Gastroesophageal sphincter (tissue), 4 donors: ENCODE measurements at regions not wholly inside any gene's neighbourhood (a gene's known extent, or its start where the extent isn't known, plus 50 kb on each side); places are given as distances from the start of the nearest gene placed in this dataset.
A peak's percentile ranks its signal among the peaks of the same experiment; 100 is the strongest.

ENCODE experiments used
- ATAC-seq: fragments of 150-250 bp; one replicate; pipeline ENCODE4 v1.9.1; 2016; ENCODE audit warnings: mild to moderate bottlenecking, moderate library complexity
- H3K27ac ChIP-seq, 4 donors: fragments of 200-600 bp; sonication (generic) in 3 of 4; 1 replicate in 3 of 4; 2 replicates in 1 of 4; pipeline ENCODE4 v1.5.1; 2016 to 2019
- H3K27me3 ChIP-seq: fragments of 200-600 bp; sonication (generic); one replicate; pipeline ENCODE4 v1.5.1; 2019
- H3K36me3 ChIP-seq, 2 donors: fragments of 200-600 bp; sonication (generic); one replicate each; pipeline ENCODE4 v1.5.1; 2019; ENCODE audit warnings: control low read depth in 1 of 2
- H3K4me1 ChIP-seq, 3 donors: fragments of 200-600 bp; sonication (generic); 1 replicate in 2 of 3; 2 replicates in 1 of 3; pipeline ENCODE4 v1.5.1; 2016 to 2019; ENCODE audit warnings: control low read depth in 2 of 3
- H3K4me3 ChIP-seq, 2 donors: fragments of 200-600 bp; sonication (generic); one replicate each; pipeline ENCODE4 v1.5.1; 2019; ENCODE audit warnings: mild to moderate bottlenecking in 1 of 2, moderate library complexity in 1 of 2
- H3K9me3 ChIP-seq, 3 donors: fragments of 200-600 bp; sonication (generic); one replicate each; pipeline ENCODE4 v1.5.1; 2017 to 2019; ENCODE audit warnings: control low read depth in 2 of 3
- CTCF ChIP-seq, 4 experiments: fragments of 200-600 bp in 2 of 4; fragments of 450-650 bp in 2 of 4; sonication (generic) in 1 of 4; IDR thresholded peaks; one replicate each; pipeline ENCODE4 v1.5.1; 2017 to 2019; ENCODE audit warnings: antibody characterized with exemption in 4 of 4, mild to moderate bottlenecking in 2 of 4, moderate library complexity in 2 of 4
- EP300 ChIP-seq: sonication (generic); formaldehyde crosslinking; IDR thresholded peaks from one replicate; pipeline ENCODE4 v1.6.1; 2017; ENCODE audit warnings: antibody characterized with exemption, mild to moderate bottlenecking
- POLR2A ChIP-seq, 2 donors: fragments of 450-650 bp; IDR thresholded peaks; one replicate each; pipeline ENCODE4 v1.6.1; 2017; ENCODE audit warnings: antibody characterized with exemption in 2 of 2, mild to moderate bottlenecking in 2 of 2, moderate library complexity in 1 of 2
- POLR2AphosphoS5 ChIP-seq: sonication (generic); formaldehyde crosslinking; IDR thresholded peaks from one replicate; pipeline ENCODE4 v1.6.1; 2017; ENCODE audit warnings: antibody characterized with exemption
- WGBS, 2 donors: methylation state at CpG; one replicate each; pipeline ENCODE4 v1.1.5; 2018; ENCODE audit warnings: low coverage in 1 of 2; 5-methylcytosine and 5-hydroxymethylcytosine counted together

- Histone ChIP-seq H3K9me3 (no peaks in the 10 kb centered on the region), H3K4me1 (peaks cover 0 to 8% (median 0%) of the 10 kb centered on the region in 3 donors), H3K27ac (no peak overlapping the region), H3K4me3 (no peak overlapping the region), H3K27me3 (no peaks in the 10 kb centered on the region), H3K36me3 (no peaks in the 10 kb centered on the region)
- TF ChIP-seq POLR2AphosphoS5 (no peak), EP300 (no peak), CTCF (IDR thresholded peaks at IDR 0.05) (no peak), POLR2A (IDR thresholded peaks at IDR 0.05) (no peak)
- no peak for ATAC-seq
- 40 to 85% methylated on average over 1 of the region's 1 CpG for WGBS, 2 donors
Measured at GRCh38 chr9:19967216-19967887, 178.5 kb upstream of the SLC24A2 start.

- ATAC-seq: no peak
- H3K27me3 ChIP-seq: no peaks in the 10 kb centered on the region
- peaks cover 0 to 8% (median 0%) of the 10 kb centered on the region in 3 donors for H3K4me1 ChIP-seq
- 64 to 74% methylated on average over 4 of the region's 4 CpGs for WGBS, 2 donors
- TF ChIP-seq EP300 (no peak), CTCF (IDR thresholded peaks at IDR 0.05) (no peak)
- no peak overlapping the region for H3K27ac ChIP-seq
- H3K4me3 ChIP-seq: no peak overlapping the region
- H3K9me3 ChIP-seq: no peaks in the 10 kb centered on the region
- no peaks in the 10 kb centered on the region for H3K36me3 ChIP-seq
Measured at GRCh38 chr9:19965336-19965735, 176.5 kb upstream of the SLC24A2 start.

GRCh38 chr9:19947996-19948395 lies 159.2 kb upstream of the SLC24A2 start:
- TF ChIP-seq POLR2A (IDR thresholded peaks at IDR 0.05) (no peak), CTCF (IDR thresholded peaks at IDR 0.05) (no peak), POLR2AphosphoS5 (no peak), EP300 (no peak)
- no peak overlapping the region for H3K4me3 ChIP-seq
- no peak overlapping the region for H3K27ac ChIP-seq
- peaks cover 0 to 13% (median 0%) of the 10 kb centered on the region in 3 donors for H3K9me3 ChIP-seq
- ATAC-seq: no peak
- H3K4me1 ChIP-seq: no peaks in the 10 kb centered on the region
- H3K27me3 ChIP-seq: no peaks in the 10 kb centered on the region
- H3K36me3 ChIP-seq: no peaks in the 10 kb centered on the region
- 64 to 67% methylated on average over 1 of the region's 1 CpG for WGBS, 2 donors

GRCh38 chr9:19946441-19947109 lies 157.7 kb upstream of the SLC24A2 start:
- Histone ChIP-seq H3K27ac (no peak overlapping the region), H3K36me3 (no peaks in the 10 kb centered on the region), H3K27me3 (no peaks in the 10 kb centered on the region), H3K4me3 (no peak overlapping the region), H3K9me3 (no peaks in the 10 kb centered on the region), H3K4me1 (no peaks in the 10 kb centered on the region)
- WGBS, 2 donors: 40 to 72% methylated on average over 1 to 4 of the region's 4 CpGs
- no peak for ATAC-seq
- TF ChIP-seq POLR2A (IDR thresholded peaks at IDR 0.05) (no peak), CTCF (IDR thresholded peaks at IDR 0.05) (peak in 1 of 4 experiments; percentile 14)

GRCh38 chr9:19941874-19942273 lies 153.0 kb upstream of the SLC24A2 start:
- no peaks in the 10 kb centered on the region for H3K27me3 ChIP-seq
- 42 to 77% methylated on average over 2 of the region's 2 CpGs for WGBS, 2 donors
- no peak overlapping the region for H3K27ac ChIP-seq
- TF ChIP-seq CTCF (IDR thresholded peaks at IDR 0.05) (no peak), POLR2A (IDR thresholded peaks at IDR 0.05) (no peak), POLR2AphosphoS5 (no peak), EP300 (no peak)
- peaks cover 0 to 10% (median 0%) of the 10 kb centered on the region in 3 donors for H3K4me1 ChIP-seq
- H3K36me3 ChIP-seq: no peaks in the 10 kb centered on the region
- ATAC-seq: no peak
- H3K4me3 ChIP-seq: no peak overlapping the region
- H3K9me3 ChIP-seq: no peaks in the 10 kb centered on the region
